ENCODE measurements at regions not wholly inside any gene's neighbourhood (a gene's known extent, or its start where the extent isn't known, plus 50 kb on each side); places are given as distances from the start of the nearest gene placed in this dataset.
"Not testable (repeated sequence)": the region's sequence is repeated elsewhere in the genome, so short reads cannot be mapped to it uniquely, and the experiment has no call there.

- TF ChIP-seq, protein P1, sequence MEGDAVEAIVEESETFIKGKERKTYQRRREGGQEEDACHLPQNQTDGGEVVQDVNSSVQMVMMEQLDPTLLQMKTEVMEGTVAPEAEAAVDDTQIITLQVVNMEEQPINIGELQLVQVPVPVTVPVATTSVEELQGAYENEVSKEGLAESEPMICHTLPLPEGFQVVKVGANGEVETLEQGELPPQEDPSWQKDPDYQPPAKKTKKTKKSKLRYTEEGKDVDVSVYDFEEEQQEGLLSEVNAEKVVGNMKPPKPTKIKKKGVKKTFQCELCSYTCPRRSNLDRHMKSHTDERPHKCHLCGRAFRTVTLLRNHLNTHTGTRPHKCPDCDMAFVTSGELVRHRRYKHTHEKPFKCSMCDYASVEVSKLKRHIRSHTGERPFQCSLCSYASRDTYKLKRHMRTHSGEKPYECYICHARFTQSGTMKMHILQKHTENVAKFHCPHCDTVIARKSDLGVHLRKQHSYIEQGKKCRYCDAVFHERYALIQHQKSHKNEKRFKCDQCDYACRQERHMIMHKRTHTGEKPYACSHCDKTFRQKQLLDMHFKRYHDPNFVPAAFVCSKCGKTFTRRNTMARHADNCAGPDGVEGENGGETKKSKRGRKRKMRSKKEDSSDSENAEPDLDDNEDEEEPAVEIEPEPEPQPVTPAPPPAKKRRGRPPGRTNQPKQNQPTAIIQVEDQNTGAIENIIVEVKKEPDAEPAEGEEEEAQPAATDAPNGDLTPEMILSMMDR (IDR thresholded peaks at IDR 0.05) = no peak
- H3K4me1 ChIP-seq = no peaks in the 10 kb centered on the region
- H3K36me3 ChIP-seq = no peaks in the 10 kb centered on the region
- no peak overlapping the region for H3K27ac ChIP-seq
- no peaks in the 10 kb centered on the region for H3K9me3 ChIP-seq
- intact Hi-C loops (cut with DNase I) = no loop called here
- H3K27me3 ChIP-seq = no peaks in the 10 kb centered on the region
- no peak overlapping the region for H3K9ac ChIP-seq (ENCODE audit: low read depth in 2 of 2, low read length in 2 of 2)
- H3K4me3 ChIP-seq = no peak overlapping the region
- DNase-seq = no peak
These were observed 268.6 kb upstream of the PCDH18 start for GRCh38 chr4:137800861-137801260.

DNA sequence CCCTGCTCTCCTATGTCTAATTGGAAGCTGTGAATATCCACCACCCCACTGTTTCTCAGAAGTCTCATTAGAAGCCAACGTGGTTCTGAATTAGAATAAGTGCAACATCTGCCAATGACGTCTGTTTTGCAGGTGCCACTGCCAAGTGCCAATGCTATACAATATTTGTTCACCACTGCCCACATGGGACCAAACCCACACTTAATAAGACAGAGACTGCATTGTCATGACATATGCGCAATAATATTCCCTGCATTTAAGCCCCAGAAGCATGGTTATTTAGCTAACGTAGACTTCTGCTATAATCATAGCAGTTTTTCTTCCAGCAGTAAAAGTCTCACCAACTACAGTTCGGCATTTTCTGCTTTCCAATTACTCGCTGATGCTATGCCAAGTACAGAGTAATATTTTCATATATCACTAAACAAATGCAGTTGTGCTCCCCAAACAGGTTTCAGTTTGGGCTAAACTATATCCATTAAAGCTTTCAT, 262.5 kb upstream of the PCDH18 start:
- no peaks in the 10 kb centered on the region for H3K36me3 ChIP-seq
- DNase-seq = no peak
- H3K27me3 ChIP-seq = no peaks in the 10 kb centered on the region
- H3K4me3 ChIP-seq = no peak overlapping the region
- H3K9ac ChIP-seq (ENCODE audit: low read depth in 2 of 2, low read length in 2 of 2) = no peak overlapping the region
- intact Hi-C loops (cut with DNase I) = no loop called here
- no peaks in the 10 kb centered on the region for H3K9me3 ChIP-seq
- TF ChIP-seq, protein P1 (IDR thresholded peaks at IDR 0.05) = no peak
- H3K4me1 ChIP-seq = no peaks in the 10 kb centered on the region
- no peak overlapping the region for H3K27ac ChIP-seq

DNA sequence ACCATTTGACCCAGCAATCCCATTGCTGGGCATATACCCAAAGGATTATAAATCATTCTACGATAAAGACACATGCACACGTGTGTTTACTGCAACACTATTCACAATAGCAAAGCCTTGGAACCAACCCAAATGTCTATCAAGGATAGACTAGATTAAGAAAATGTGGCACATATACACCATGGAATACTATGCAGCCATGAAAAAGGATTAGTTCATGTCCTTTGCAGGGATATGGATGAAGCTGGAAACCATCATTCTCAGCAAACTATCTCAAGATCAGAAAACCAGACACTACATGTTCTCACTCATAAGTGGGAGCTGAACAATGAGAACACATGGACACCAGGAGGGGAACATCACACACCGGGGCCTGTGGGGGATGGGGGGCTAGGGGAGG, 257.0 kb upstream of the PCDH18 start:
- intact Hi-C loops (cut with DNase I); H3K27me3 ChIP-seq; H3K9ac ChIP-seq (ENCODE audit: low read depth in 2 of 2, low read length in 2 of 2); H3K9me3 ChIP-seq; H3K4me3 ChIP-seq; H3K27ac ChIP-seq; H3K36me3 ChIP-seq; DNase-seq; H3K4me1 ChIP-seq: not testable (repeated sequence)

- H3K9me3 ChIP-seq; DNase-seq; H3K9ac ChIP-seq (ENCODE audit: low read depth in 2 of 2, low read length in 2 of 2); H3K27ac ChIP-seq; H3K4me3 ChIP-seq; H3K4me1 ChIP-seq; intact Hi-C loops (cut with DNase I); H3K27me3 ChIP-seq; H3K36me3 ChIP-seq: not testable (repeated sequence)
These were observed 251.6 kb upstream of the PCDH18 start for GRCh38 chr4:137783923-137784322.

GRCh38 chr4:137775701-137776100, 243.4 kb upstream of the PCDH18 start:
- H3K4me3 ChIP-seq = no peak overlapping the region
- TF ChIP-seq, protein P1 (IDR thresholded peaks at IDR 0.05) = no peak
- intact Hi-C loops (cut with DNase I) = no loop called here
- no peaks in the 10 kb centered on the region for H3K9me3 ChIP-seq
- no peak overlapping the region for H3K9ac ChIP-seq (ENCODE audit: low read depth in 2 of 2, low read length in 2 of 2)
- H3K27me3 ChIP-seq = no peaks in the 10 kb centered on the region
- no peak overlapping the region for H3K27ac ChIP-seq
- H3K4me1 ChIP-seq = no peaks in the 10 kb centered on the region
- no peaks in the 10 kb centered on the region for H3K36me3 ChIP-seq
- DNase-seq = no peak

DNA sequence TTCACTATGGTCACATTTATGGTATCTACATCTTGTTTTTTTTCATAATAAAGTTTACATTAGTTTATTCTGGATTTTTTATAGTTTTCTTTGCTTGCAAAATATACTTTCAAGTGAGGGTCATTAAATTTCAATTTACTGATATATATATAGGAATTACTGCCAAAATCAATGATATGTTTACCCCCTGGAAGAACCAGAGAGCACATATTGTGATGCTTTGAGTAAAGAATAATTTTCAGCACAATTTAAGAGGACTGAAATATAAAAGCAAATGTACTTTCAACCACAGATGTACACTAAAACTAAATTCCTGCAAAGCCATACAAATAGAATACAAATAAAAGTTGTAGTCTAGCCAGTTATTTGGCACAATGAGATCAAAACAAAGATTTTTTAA, 242.2 kb upstream of the PCDH18 start:
- no peak overlapping the region for H3K27ac ChIP-seq
- TF ChIP-seq, protein P1 (IDR thresholded peaks at IDR 0.05) = no peak
- H3K9ac ChIP-seq (ENCODE audit: low read depth in 2 of 2, low read length in 2 of 2) = no peak overlapping the region
- no peak for DNase-seq
- no peaks in the 10 kb centered on the region for H3K27me3 ChIP-seq
- intact Hi-C loops (cut with DNase I) = no loop called here
- H3K4me3 ChIP-seq = no peak overlapping the region
- no peaks in the 10 kb centered on the region for H3K4me1 ChIP-seq
- no peaks in the 10 kb centered on the region for H3K36me3 ChIP-seq
- H3K9me3 ChIP-seq = no peaks in the 10 kb centered on the region

DNA sequence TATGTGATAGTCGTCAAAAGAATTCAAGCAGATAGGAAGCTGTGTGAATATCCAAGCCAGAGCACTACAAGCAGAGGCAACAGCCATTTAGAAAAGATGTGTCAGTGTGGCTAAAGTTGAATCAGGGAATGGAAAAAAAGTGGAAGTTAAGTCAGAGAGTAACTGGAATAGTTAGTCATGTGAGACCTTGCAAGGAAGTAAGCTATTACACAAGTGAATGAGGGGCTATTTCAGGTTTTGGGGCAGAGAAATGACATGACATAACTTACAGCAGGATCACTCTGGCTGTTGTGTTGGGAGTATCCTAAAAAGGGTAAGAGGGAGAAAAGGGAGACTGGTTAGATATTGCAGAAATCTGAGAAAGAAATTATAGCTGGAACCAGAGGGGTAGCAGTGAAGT, 236.6 kb upstream of the PCDH18 start:
- TF ChIP-seq, protein P1 (IDR thresholded peaks at IDR 0.05) = no peak
- no peaks in the 10 kb centered on the region for H3K4me1 ChIP-seq
- intact Hi-C loops (cut with DNase I) = no loop called here
- no peaks in the 10 kb centered on the region for H3K9me3 ChIP-seq
- H3K36me3 ChIP-seq = no peaks in the 10 kb centered on the region
- H3K27ac ChIP-seq = no peak overlapping the region
- H3K4me3 ChIP-seq = no peak overlapping the region
- no peak overlapping the region for H3K9ac ChIP-seq (ENCODE audit: low read depth in 2 of 2, low read length in 2 of 2)
- no peak for DNase-seq
- no peaks in the 10 kb centered on the region for H3K27me3 ChIP-seq
